Neural progenitor cell (in vitro differentiated cells): ENCODE measurements at regions not wholly inside any gene's neighbourhood (a gene's known extent, or its start where the extent isn't known, plus 50 kb on each side); places are given as distances from the start of the nearest gene placed in this dataset.

Source experiments
- CTCF ChIP-seq: fragments of 200-600 bp; sonication (generic); IDR thresholded peaks from 2 replicates; pipeline ENCODE4 v1.5.1; 2017; ENCODE audit warnings: antibody characterized with exemption, mild to moderate bottlenecking
- EZH2 ChIP-seq: fragments of 200-600 bp; sonication (generic); IDR thresholded peaks from 2 replicates; pipeline ENCODE4 v1.6.1; 2017; ENCODE audit warnings: antibody characterized with exemption, mild to moderate bottlenecking, moderate library complexity

- TF ChIP-seq CTCF (no peak), EZH2 (no peak)
Observed at GRCh38 chr1:96519851-96520578, 201.6 kb upstream of the PTBP2 start.
